ENCODE measurements at regions not wholly inside any gene's neighbourhood (a gene's known extent, or its start where the extent isn't known, plus 50 kb on each side); places are given as distances from the start of the nearest gene placed in this dataset.

GRCh38 chr11:104259121-104259610 is 95.2 kb upstream of the PDGFD start:
- TF ChIP-seq POLR2A (IDR thresholded peaks at IDR 0.05) (no peak), POLR2AphosphoS5 (IDR thresholded peaks at IDR 0.05; ENCODE audit: insufficient read depth in 1 of 2, low read depth in 1 of 2) (no peak), CTCF (IDR thresholded peaks at IDR 0.05) (no peak)
- Histone ChIP-seq H3K36me3 (no peaks in the 10 kb centered on the region), H3K4me3 (no peak overlapping the region), H3K9me3 (no peaks in the 10 kb centered on the region), H3K27me3 (no peaks in the 10 kb centered on the region), H3K4me1 (no peaks in the 10 kb centered on the region), H3K27ac (no peak overlapping the region)
- intact Hi-C loops (cut with DNase I) = no loop called here
- DNase-seq (ENCODE audit: extremely low spot score in 2 of 2) = no peak

DNA sequence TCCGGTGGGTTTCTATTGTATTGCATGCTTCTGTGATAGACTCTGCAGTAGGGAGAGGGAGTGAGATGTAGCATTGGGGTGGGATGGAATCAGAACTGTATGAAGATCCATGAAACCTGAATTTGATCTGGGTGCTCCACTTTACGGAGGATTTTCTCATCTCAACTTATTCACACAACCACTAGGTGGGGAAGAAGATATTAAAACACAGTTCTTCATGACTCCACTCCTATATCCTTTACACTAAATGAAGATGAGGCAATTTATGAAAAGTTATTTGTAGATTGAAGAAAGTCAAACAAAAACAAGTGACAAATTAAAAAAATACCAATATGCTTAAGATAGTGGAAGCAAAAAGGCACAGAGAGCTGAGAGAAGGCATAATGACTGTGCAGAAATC is 92.6 kb upstream of the PDGFD start:
- Histone ChIP-seq H3K36me3 (no peaks in the 10 kb centered on the region), H3K4me3 (no peak overlapping the region), H3K9me3 (no peaks in the 10 kb centered on the region), H3K27ac (no peak overlapping the region), H3K27me3 (no peaks in the 10 kb centered on the region), H3K4me1 (no peaks in the 10 kb centered on the region)
- DNase-seq (ENCODE audit: extremely low spot score in 2 of 2) = no peak
- TF ChIP-seq CTCF (IDR thresholded peaks at IDR 0.05) (no peak), POLR2AphosphoS5 (IDR thresholded peaks at IDR 0.05; ENCODE audit: insufficient read depth in 1 of 2, low read depth in 1 of 2) (no peak), POLR2A (IDR thresholded peaks at IDR 0.05) (no peak)
- intact Hi-C loops (cut with DNase I) = no loop called here

DNA sequence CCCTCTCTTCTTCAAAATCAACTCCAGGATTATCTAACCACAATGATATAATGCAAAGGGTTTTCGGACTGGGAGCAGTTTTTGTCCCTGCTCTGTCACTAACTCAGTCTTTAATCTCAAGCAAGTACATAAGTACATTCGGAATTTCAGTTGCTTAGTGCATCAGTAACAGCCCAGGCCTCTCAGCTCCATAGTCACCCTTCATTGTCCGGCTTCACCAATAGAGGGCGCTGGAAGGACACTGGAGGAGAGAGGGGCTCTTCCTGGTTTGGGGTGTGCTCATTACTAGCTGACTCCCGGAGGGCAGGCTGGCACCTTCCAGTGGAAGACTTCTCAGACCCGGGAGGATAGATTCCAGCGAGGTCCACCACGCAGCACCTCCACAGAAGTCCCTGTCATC is 90.4 kb upstream of the PDGFD start:
- TF ChIP-seq CTCF (IDR thresholded peaks at IDR 0.05) = no peak
- no peak for TF ChIP-seq POLR2AphosphoS5 (IDR thresholded peaks at IDR 0.05; ENCODE audit: insufficient read depth in 1 of 2, low read depth in 1 of 2)
- TF ChIP-seq POLR2A (IDR thresholded peaks at IDR 0.05) = no peak
- intact Hi-C loops (cut with DNase I) = no loop called here
- H3K4me1 ChIP-seq = no peaks in the 10 kb centered on the region

DNA sequence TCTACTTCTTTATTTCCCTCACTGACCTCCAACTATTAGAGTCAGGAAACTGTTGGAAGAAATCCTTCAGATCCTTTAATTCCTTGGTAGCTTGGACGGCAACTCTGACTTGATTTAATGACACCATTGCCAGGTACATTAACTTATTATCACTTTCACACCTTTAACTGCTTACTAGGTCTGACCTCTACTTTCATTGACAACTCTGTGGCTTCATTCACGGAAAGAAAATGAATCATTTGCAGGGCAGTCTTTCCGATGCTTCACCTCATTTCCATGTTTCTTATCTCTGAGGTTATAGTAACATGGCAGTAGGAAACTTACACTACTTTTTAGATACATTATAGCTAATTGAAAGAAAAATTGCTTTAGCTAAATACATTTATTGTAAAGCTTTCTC is 82.6 kb upstream of the PDGFD start:
- H3K27ac ChIP-seq = no peak overlapping the region
- TF ChIP-seq CTCF (IDR thresholded peaks at IDR 0.05) = no peak
- no peaks in the 10 kb centered on the region for H3K9me3 ChIP-seq
- intact Hi-C loops (cut with DNase I) = no loop called here
- H3K4me3 ChIP-seq = no peak overlapping the region
- DNase-seq (ENCODE audit: extremely low spot score in 2 of 2) = no peak
- no peaks in the 10 kb centered on the region for H3K36me3 ChIP-seq
- H3K27me3 ChIP-seq = no peaks in the 10 kb centered on the region
- H3K4me1 ChIP-seq = no peaks in the 10 kb centered on the region

More for the DNA sequence above, 90.4 kb upstream of the PDGFD start:
- H3K4me3 ChIP-seq = no peak overlapping the region
- DNase-seq (ENCODE audit: extremely low spot score in 2 of 2) = no peak
- H3K36me3 ChIP-seq = no peaks in the 10 kb centered on the region
- H3K27ac ChIP-seq = no peak overlapping the region
- H3K9me3 ChIP-seq = no peaks in the 10 kb centered on the region
- no peaks in the 10 kb centered on the region for H3K27me3 ChIP-seq

- no peak overlapping the region for H3K4me3 ChIP-seq
- TF ChIP-seq POLR2A (IDR thresholded peaks at IDR 0.05) (no peak), CTCF (IDR thresholded peaks at IDR 0.05) (no peak), POLR2AphosphoS5 (IDR thresholded peaks at IDR 0.05; ENCODE audit: insufficient read depth in 1 of 2, low read depth in 1 of 2) (no peak)
Observed at GRCh38 chr11:104238916-104239315, 75.0 kb upstream of the PDGFD start.

More at GRCh38 chr11:104238916-104239315, 75.0 kb upstream of the PDGFD start:
- DNase-seq (ENCODE audit: extremely low spot score in 2 of 2) = no peak
- intact Hi-C loops (cut with DNase I) = no loop called here
- H3K27me3 ChIP-seq = no peaks in the 10 kb centered on the region
- no peaks in the 10 kb centered on the region for H3K36me3 ChIP-seq
- no peaks in the 10 kb centered on the region for H3K9me3 ChIP-seq
- H3K27ac ChIP-seq = no peak overlapping the region
- no peaks in the 10 kb centered on the region for H3K4me1 ChIP-seq
